ENCODE measurements at regions not wholly inside any gene's neighbourhood (a gene's known extent, or its start where the extent isn't known, plus 50 kb on each side); places are given as distances from the start of the nearest gene placed in this dataset.
"Not testable (repeated sequence)": the region's sequence is repeated elsewhere in the genome, so short reads cannot be mapped to it uniquely, and the experiment has no call there.

GRCh38 chr10:34058845-34059614 is 724.6 kb upstream of the NRP1 start:
- no peak for DNase-seq (ENCODE audit: low read depth in 2 of 2)
- H3K79me2 ChIP-seq (ENCODE audit: control insufficient read depth, insufficient read depth, low read length): no peaks in the 10 kb centered on the region
- no peaks in the 10 kb centered on the region for H3K9me3 ChIP-seq (ENCODE audit: control insufficient read depth, insufficient read depth, low read depth, low read length)
- no peak overlapping the region for H3K9ac ChIP-seq (ENCODE audit: insufficient read depth, low read length)
- no peak for TF ChIP-seq CTCF (conservative IDR thresholded peaks at IDR 0.05 in 1 of 2, IDR thresholded peaks at IDR 0.05 in 1 of 2; ENCODE audit: low read depth in 1 of 2, low read length in 2 of 2)
- H4K20me1 ChIP-seq (ENCODE audit: control insufficient read depth, extremely low read depth, insufficient read depth, low read length): no peaks in the 10 kb centered on the region
- H3K36me3 ChIP-seq (ENCODE audit: control insufficient read depth, insufficient read depth, low read length): no peaks in the 10 kb centered on the region
- no peak overlapping the region for H3K4me3 ChIP-seq (replicated peaks in 1 of 4; ENCODE audit: control extremely low read depth in 1 of 4, insufficient read depth in 1 of 4, low read depth in 3 of 4, low read length in 4 of 4)
- no peak overlapping the region for H3K27ac ChIP-seq (ENCODE audit: insufficient read depth, low read length)
- H3K4me1 ChIP-seq (ENCODE audit: control insufficient read depth, extremely low read depth, insufficient read depth, low read length): no peaks in the 10 kb centered on the region
- H2AFZ ChIP-seq (ENCODE audit: low read length): no peak overlapping the region
- no peaks in the 10 kb centered on the region for H3K27me3 ChIP-seq (ENCODE audit: control insufficient read depth, insufficient read depth, low read length)
- H3K4me2 ChIP-seq (ENCODE audit: extremely low read depth, insufficient read depth, low read length): no peak overlapping the region

GRCh38 chr10:34055410-34055985 is 721.0 kb upstream of the NRP1 start:
- not testable (repeated sequence) for H3K79me2 ChIP-seq (ENCODE audit: control insufficient read depth, insufficient read depth, low read length); H4K20me1 ChIP-seq (ENCODE audit: control insufficient read depth, extremely low read depth, insufficient read depth, low read length); DNase-seq (ENCODE audit: low read depth in 2 of 2); H3K27me3 ChIP-seq (ENCODE audit: control insufficient read depth, insufficient read depth, low read length); H3K27ac ChIP-seq (ENCODE audit: insufficient read depth, low read length); H2AFZ ChIP-seq (ENCODE audit: low read length); H3K9me3 ChIP-seq (ENCODE audit: control insufficient read depth, insufficient read depth, low read depth, low read length); H3K4me2 ChIP-seq (ENCODE audit: extremely low read depth, insufficient read depth, low read length); H3K9ac ChIP-seq (ENCODE audit: insufficient read depth, low read length); H3K4me1 ChIP-seq (ENCODE audit: control insufficient read depth, extremely low read depth, insufficient read depth, low read length); H3K4me3 ChIP-seq (replicated peaks in 1 of 4; ENCODE audit: control extremely low read depth in 1 of 4, insufficient read depth in 1 of 4, low read depth in 3 of 4, low read length in 4 of 4); H3K36me3 ChIP-seq (ENCODE audit: control insufficient read depth, insufficient read depth, low read length)

- Histone ChIP-seq H3K4me2 (ENCODE audit: extremely low read depth, insufficient read depth, low read length) (no peak overlapping the region), H3K36me3 (ENCODE audit: control insufficient read depth, insufficient read depth, low read length) (no peaks in the 10 kb centered on the region), H3K4me3 (replicated peaks in 1 of 4; ENCODE audit: control extremely low read depth in 1 of 4, insufficient read depth in 1 of 4, low read depth in 3 of 4, low read length in 4 of 4) (no peak overlapping the region), H3K79me2 (ENCODE audit: control insufficient read depth, insufficient read depth, low read length) (no peaks in the 10 kb centered on the region), H4K20me1 (ENCODE audit: control insufficient read depth, extremely low read depth, insufficient read depth, low read length) (no peaks in the 10 kb centered on the region), H3K27me3 (ENCODE audit: control insufficient read depth, insufficient read depth, low read length) (peaks cover 12% of the 10 kb centered on the region), H3K9me3 (ENCODE audit: control insufficient read depth, insufficient read depth, low read depth, low read length) (no peaks in the 10 kb centered on the region), H3K9ac (ENCODE audit: insufficient read depth, low read length) (no peak overlapping the region), H3K27ac (ENCODE audit: insufficient read depth, low read length) (no peak overlapping the region), H3K4me1 (ENCODE audit: control insufficient read depth, extremely low read depth, insufficient read depth, low read length) (no peaks in the 10 kb centered on the region), H2AFZ (ENCODE audit: low read length) (no peak overlapping the region)
- TF ChIP-seq EZH2 (IDR thresholded peaks at IDR 0.05; ENCODE audit: low read length, missing control alignments): no peak
- TF ChIP-seq CTCF (conservative IDR thresholded peaks at IDR 0.05 in 1 of 2, IDR thresholded peaks at IDR 0.05 in 1 of 2; ENCODE audit: low read depth in 1 of 2, low read length in 2 of 2): no peak
- peak; percentile 21 to 93 for DNase-seq (ENCODE audit: low read depth in 2 of 2)
Measured at GRCh38 chr10:34049887-34050286, 715.4 kb upstream of the NRP1 start.
